Femur (tissue), 1 donor: ENCODE measurements at regions not wholly inside any gene's neighbourhood (a gene's known extent, or its start where the extent isn't known, plus 50 kb on each side); places are given as distances from the start of the nearest gene placed in this dataset.

ENCODE experiments used
- DNase-seq: peaks from one replicate; pipeline ENCODE4 v3.0.0-alpha.2; 2017

GRCh38 chr2:206845877-206846276 is 80.5 kb downstream of the FASTKD2 start:
- no peak for DNase-seq

DNA sequence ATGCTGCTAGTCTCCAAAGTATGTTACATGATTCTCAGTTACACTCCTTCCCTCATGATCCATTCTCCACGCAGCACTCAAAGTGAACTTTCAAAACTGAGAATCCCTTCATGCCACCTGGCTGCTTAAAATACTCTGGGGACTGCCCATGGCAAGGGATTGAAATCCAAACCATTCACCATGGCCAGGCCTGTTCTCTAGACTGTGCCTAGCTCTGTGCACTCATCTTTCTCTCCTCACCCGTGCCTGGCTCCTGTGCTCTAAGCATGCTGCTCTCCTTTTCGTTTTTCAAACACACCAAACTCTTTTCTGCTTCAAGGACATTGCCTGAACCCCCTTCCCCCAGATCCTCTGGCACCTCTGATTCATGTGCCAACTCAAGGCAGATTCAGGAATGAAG is 80.9 kb downstream of the FASTKD2 start:
- no peak for DNase-seq

DNA sequence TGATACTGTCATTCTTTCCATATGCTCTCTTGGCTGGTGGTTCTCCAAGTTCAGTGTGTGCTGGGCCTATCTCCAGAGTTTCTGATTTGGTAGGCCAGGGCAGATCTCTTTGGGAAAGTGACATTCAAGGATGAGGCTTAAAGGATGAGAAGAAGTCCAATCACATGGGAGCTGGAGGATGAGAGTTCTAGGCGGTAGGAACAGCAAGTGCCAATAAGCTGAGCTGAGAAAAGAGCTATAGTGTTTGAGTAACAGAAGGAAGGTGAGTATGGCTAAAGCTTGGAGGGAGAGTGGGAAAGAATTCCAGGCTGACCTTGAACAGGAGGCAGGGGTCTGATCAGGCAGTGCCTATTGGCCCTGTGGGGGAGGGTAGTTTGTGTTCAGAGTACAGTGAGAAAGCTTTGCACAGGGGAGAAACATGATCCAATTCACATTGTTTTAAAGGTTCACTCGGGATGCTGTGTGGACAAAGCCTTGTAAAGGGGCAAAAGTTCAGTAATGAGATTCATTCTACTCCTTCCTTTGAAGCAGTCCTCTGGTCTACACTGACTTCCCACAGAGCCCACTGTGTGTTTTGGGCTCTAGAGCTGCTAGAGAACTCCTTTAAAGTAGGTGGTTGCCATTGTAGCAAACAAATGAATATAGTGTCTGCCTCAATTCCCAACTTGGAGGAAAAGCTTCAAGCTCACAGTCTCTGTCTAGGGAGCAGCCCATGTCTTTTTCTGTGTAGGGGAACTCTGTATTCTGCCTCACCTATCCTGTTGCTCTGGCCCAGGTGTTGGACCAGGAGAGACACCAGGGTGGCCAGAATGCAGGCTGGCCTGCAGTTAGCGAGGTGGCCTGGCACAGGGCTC is 81.8 kb downstream of the FASTKD2 start:
- DNase-seq: peak; percentile 39

DNA sequence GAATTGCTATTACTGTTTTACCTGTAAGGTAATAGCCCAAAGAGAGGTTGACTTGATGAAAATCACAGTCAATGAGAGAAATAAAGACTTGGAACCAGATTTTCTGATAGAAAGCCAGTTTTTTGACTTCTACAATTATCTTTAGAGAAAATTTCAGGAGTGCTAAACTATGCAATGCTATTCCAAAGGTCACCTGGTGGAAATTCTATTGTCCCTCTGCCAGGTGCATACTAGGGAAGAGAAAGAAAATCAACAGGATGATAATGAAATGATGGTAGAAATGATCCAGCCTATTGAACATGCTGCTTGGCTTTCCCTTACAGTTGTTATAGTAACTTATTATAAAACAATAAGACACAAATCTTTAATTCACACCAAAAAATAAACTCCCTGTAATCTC is 85.0 kb downstream of the FASTKD2 start:
- no peak for DNase-seq

- DNase-seq: no peak
These were observed 86.1 kb downstream of the FASTKD2 start for GRCh38 chr2:206851521-206851920.

DNA sequence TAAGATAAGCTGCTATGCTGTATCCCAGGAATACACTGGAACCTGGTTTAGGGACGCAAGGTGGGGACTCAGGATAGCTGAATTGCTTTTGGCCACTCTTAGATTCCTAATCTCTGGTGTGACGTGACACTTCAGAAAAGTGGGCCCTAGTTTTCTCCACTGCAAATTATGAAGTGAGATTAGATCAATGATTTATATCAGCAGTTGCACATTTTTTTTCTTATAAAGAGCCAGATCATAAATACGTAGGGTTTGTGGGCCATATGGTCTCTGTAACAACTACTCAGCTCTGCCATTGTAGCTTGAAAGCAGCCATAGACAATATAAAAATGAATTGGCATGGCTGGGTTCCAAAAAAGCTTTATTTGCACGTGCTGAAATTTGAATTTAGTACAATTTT is 85.4 kb upstream of the CPO start:
- DNase-seq: no peak

- no peak for DNase-seq
These were observed 83.5 kb upstream of the CPO start for GRCh38 chr2:206855585-206856433.

GRCh38 chr2:206856513-206856912 is 82.8 kb upstream of the CPO start:
- no peak for DNase-seq

- DNase-seq: no peak
These were observed 80.5 kb upstream of the CPO start for GRCh38 chr2:206858687-206859329.

DNA sequence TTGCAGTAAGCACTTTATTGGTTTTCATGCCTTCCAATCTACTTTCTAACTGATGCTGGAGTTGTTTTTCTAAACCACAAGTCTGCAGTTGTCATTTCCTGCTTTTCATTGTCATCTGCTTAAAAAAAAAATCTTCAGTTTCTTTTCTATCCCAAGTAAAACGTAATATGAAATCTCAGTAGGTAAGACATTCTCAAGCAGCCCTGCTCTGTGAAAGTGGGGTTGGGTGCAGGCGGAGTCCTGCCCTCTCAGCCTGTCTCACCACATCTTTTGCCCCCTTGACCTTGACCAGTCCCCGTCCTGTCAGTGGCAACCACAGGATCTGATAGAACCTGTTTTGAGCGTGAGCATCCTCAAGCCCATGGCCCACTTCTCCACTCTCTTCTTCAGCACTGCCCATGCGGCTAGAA is 80.0 kb upstream of the CPO start:
- DNase-seq: no peak

DNA sequence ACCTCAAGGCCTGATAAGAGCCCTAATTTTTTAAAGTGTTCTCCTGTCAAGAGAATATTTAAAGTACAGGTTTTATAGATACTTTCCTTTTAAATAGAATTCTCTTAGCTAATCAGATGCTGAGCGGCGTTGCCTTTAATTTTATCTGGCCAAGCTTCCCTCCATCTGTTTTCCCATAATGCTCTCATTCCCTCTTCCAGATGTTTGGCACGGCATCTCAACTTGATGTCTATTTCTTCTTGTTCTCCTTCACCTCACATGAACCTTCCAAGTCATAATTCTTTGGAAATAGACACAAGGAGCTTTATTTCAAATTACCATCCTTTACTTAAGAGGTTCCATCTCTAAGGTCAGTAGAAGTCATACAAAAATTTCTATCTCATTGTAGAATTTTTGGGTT is 76.1 kb upstream of the CPO start:
- DNase-seq: peak; percentile 71

DNA sequence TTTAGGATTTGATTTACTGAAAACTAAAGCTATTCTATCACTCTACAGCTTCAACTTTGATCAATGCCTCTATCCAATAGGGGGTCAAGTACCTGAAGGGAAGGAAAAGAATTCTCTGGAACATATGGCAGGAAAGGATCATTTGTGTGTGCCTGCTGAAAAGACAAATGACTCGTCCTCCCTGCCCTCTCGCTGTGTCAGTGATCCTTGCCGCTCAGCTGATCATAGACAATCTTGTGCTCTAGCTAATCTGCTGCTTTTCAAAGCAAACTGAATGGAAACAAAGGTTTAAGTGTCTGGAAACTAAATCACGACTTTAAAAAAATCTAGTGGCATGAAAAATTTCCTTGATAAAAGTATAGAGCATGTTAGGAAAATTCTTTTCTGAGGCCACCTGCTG is 75.6 kb upstream of the CPO start:
- no peak for DNase-seq

DNA sequence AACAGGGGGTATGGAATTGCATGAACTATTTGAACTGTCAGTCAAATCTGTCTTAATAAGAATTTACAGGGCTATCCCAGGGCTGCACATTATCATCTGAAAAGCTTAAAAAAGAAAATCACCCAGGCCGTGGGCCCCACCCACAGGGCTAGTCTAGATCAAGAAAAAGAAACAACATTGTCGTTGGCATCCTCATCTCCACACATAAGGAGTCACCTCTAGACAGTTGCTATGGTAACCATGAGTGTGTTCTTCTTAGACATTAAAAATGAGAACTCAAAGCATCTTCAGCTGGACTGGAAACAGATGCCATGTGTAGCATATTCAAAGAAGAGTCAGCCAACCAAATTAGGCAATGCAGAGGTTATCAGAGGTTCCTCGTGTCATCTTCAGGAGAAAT is 72.3 kb upstream of the CPO start:
- DNase-seq: no peak

DNA sequence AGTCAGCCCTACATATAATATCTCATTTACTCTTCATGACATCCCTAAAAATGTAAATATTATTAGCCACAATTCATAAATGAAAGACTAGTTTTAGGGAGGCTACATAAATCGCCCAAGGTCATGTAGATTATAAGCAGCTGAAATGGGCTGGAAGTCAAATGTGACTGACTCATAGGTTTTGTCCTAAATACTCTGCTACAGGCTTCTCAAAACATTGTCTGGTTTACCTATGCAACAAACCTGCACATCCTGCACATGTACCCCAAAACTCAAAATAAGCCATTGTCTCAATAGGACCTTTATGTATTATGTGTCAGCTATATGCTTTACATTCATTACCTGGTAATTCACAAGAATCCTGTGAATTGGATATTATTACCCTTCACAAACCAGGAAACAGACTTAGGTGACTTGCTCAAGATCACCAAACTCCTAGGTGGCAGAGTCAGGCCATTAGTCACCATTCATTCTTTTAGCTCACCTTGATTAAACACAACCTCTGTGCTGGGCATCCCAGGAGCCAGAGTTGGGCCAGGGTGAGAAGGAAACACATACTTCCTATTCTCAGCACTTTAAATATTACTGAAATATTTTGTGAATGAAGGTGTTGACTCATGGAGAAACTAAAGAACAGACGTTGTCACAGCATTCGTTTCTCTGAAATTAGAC is 69.4 kb upstream of the CPO start:
- no peak for DNase-seq

DNA sequence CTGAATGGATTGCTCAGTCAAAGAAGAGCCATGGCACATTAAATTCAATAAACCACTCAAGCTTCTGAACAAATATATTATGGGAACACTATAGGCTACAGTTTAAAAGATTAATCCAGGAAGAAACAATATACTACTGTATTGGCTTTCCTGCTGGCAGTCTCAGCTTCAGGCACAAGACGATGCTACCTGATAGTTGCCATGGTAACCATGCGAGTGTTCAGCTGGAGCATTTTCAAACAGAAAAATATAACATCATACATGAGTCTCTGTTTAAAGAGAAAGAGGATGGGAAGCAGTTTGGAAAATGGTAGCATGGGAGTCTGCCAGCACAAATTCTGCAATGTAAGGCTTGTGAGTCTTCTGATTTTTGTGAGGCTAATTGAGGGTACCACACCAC is 65.9 kb upstream of the CPO start:
- DNase-seq: no peak

DNA sequence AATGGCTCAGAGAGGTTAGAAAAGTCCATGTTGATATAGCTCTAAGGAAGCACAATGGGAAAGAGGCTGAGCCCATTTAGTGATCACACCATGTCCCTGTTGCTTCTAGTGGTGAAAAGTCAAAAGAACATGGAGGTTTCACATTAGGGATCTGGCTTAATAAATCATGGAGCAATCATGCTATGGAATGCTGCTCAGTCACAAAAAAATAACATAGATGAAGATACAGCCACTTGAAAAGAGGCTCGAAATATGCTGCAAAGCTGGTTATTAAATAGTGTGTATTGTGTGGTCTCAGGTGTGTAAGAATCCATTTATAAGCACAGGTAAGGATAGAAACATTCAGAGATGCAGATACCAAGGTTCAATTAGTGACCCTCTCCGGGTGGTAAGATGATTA is 63.6 kb upstream of the CPO start:
- DNase-seq: no peak

DNA sequence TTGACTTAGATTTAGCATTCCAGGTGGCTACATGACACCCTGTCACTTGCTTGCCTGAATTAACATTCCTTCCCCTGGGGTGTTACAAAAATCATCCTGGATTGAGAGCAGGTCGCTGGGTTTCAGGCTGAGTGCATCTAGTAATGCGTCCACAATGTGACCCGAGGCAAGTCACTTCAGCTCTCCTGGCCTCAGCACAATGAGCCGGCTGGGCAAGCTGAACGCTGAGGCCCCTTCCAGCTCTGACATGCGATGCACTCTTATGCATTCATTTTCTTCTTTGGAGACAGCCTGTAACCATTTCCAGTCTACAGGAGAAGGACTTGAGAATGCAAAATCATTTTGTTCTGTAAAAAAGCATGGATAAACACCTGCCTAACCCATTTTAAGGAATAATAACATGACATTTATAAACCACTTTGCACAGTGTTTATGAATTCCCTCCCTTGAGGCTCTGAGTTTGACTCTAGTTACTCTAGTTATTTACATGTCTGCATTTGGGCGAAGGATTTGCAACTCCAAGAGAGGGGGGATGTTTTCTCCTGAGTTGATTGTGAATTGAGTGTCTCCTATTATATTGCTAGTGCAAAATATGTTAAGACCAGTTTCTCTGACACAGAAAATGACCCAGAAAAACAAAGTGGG is 63.0 kb upstream of the CPO start:
- DNase-seq: no peak

GRCh38 chr2:206881708-206882410 is 57.5 kb upstream of the CPO start:
- DNase-seq: no peak

- no peak for DNase-seq
These were observed 52.6 kb upstream of the CPO start for GRCh38 chr2:206886696-206887095.

DNA sequence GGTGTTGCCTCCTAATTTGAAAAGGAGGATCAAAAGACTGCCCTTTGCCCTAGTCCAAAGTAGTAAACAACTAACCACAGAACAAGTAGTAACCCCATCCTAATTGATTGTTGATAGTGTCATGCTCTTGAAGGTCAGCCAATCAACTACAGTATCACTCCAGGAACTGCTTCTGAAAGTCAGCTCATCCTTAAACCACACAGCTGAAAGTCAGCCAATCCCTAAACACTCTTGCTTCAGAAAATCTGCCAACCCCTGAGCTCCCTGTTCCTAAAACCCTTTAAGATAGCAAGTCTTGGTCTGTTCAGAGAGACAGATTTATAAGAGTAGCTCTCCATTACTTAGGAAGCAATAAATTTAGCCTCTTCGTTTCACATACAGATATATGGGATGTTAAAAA is 51.6 kb upstream of the CPO start:
- no peak for DNase-seq
